Erythroblast (primary cell): ENCODE measurements at regions not wholly inside any gene's neighbourhood (a gene's known extent, or its start where the extent isn't known, plus 50 kb on each side); places are given as distances from the start of the nearest gene placed in this dataset.

Experiments used
- GATA1 ChIP-seq: IDR thresholded peaks from 2 replicates; pipeline ENCODE4 v1.6.1; 2011; ENCODE audit warnings: low read depth, mild to moderate bottlenecking, control low read depth, low read length, moderate library complexity
- POLR2A ChIP-seq: IDR thresholded peaks from 2 replicates; pipeline ENCODE4 v1.6.1; 2011; ENCODE audit warnings: mild to moderate bottlenecking, low read length

DNA sequence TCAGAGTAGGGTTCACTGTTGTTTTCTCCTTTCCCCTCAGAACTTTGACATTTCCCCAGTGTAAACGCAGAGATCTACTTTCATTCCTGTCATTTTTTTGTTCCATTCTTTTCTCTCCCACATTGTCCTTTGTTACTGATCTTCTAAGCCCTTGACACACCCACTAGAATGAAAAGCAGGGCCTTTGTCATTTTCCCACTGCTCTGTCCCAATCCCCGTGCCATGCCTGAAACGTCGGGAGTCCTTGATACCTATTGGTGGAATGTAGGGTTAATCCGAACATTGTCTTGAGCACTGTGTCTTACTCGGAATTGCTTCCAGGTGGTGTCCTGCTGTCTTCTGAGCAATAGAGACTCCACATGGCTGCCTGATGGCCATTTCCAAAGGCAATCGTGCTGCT, 887.1 kb upstream of the FRG1 start:
- TF ChIP-seq POLR2A (no peak), GATA1 (no peak)
